Progenitor cell of endocrine pancreas (in vitro differentiated cells): ENCODE measurements at regions not wholly inside any gene's neighbourhood (a gene's known extent, or its start where the extent isn't known, plus 50 kb on each side); places are given as distances from the start of the nearest gene placed in this dataset.

Experiments used
- DNase-seq: peaks from one replicate; pipeline ENCODE4 v3.0.0; 2021; ENCODE audit warnings: low spot score; ENCODE audit not compliant: unreplicated experiment
- H3K27ac Mint-ChIP-seq: 2 replicates; pipeline ENCODE4 v1.8.0; 2021; ENCODE audit warnings: mild to moderate bottlenecking, moderate library complexity, mixed read lengths
- H3K27me3 Mint-ChIP-seq: 2 replicates; pipeline ENCODE4 v1.8.0; 2021; ENCODE audit warnings: mixed read lengths
- H3K36me3 Mint-ChIP-seq: 2 replicates; pipeline ENCODE4 v1.8.0; 2022; ENCODE audit warnings: mixed read lengths; ENCODE audit not compliant: insufficient read depth
- H3K4me1 Mint-ChIP-seq: 2 replicates; pipeline ENCODE4 v1.8.0; 2021; ENCODE audit warnings: low read depth, mixed read lengths
- H3K4me3 Mint-ChIP-seq: 2 replicates; pipeline ENCODE4 v1.8.0; 2021; ENCODE audit warnings: low read depth, mild to moderate bottlenecking, moderate library complexity, mixed read lengths
- H3K9me3 Mint-ChIP-seq: 2 replicates; pipeline ENCODE4 v1.8.0; 2021; ENCODE audit warnings: low read depth, mixed read lengths
- CTCF ChIP-seq: fragments of 200-600 bp; sonication (generic); IDR thresholded peaks from one replicate; pipeline ENCODE4 v1.5.0; 2021; ENCODE audit warnings: antibody characterized with exemption, mild to moderate bottlenecking; ENCODE audit not compliant: unreplicated experiment

- TF ChIP-seq CTCF: no peak
- H3K27ac Mint-ChIP-seq: no peak overlapping the region
- no peak overlapping the region for H3K4me3 Mint-ChIP-seq
- no peaks in the 10 kb centered on the region for H3K27me3 Mint-ChIP-seq
- H3K36me3 Mint-ChIP-seq: no peaks in the 10 kb centered on the region
- H3K9me3 Mint-ChIP-seq: no peaks in the 10 kb centered on the region
- no peak for DNase-seq
- peaks cover 3% of the 10 kb centered on the region for H3K4me1 Mint-ChIP-seq
Observed at GRCh38 chr21:18524097-18524880, 120.7 kb upstream of the TMPRSS15 start.

GRCh38 chr21:18529254-18529653 lies 125.7 kb upstream of the TMPRSS15 start:
- Mint-ChIP-seq H3K27me3 (no peaks in the 10 kb centered on the region), H3K4me3 (no peak overlapping the region), H3K36me3 (no peaks in the 10 kb centered on the region), H3K4me1 (no peaks in the 10 kb centered on the region), H3K27ac (no peak overlapping the region), H3K9me3 (no peaks in the 10 kb centered on the region)
- DNase-seq: no peak
- no peak for TF ChIP-seq CTCF

- DNase-seq: no peak
- no peak overlapping the region for H3K27ac Mint-ChIP-seq
- TF ChIP-seq CTCF: no peak
- no peaks in the 10 kb centered on the region for H3K36me3 Mint-ChIP-seq
- H3K27me3 Mint-ChIP-seq: peaks cover 1% of the 10 kb centered on the region
- H3K9me3 Mint-ChIP-seq: no peaks in the 10 kb centered on the region
- H3K4me1 Mint-ChIP-seq: no peaks in the 10 kb centered on the region
- H3K4me3 Mint-ChIP-seq: no peak overlapping the region
Observed at GRCh38 chr21:18542081-18542480, 138.5 kb upstream of the TMPRSS15 start.

GRCh38 chr21:18545908-18546307 lies 142.3 kb upstream of the TMPRSS15 start:
- H3K27me3 Mint-ChIP-seq: peaks cover 2% of the 10 kb centered on the region
- no peak for DNase-seq
- no peak for TF ChIP-seq CTCF
- no peaks in the 10 kb centered on the region for H3K36me3 Mint-ChIP-seq
- H3K9me3 Mint-ChIP-seq: no peaks in the 10 kb centered on the region
- H3K4me1 Mint-ChIP-seq: no peaks in the 10 kb centered on the region
- H3K27ac Mint-ChIP-seq: no peak overlapping the region
- H3K4me3 Mint-ChIP-seq: no peak overlapping the region

- Mint-ChIP-seq H3K9me3 (no peaks in the 10 kb centered on the region), H3K4me1 (peaks cover 3% of the 10 kb centered on the region), H3K27me3 (peaks cover 2% of the 10 kb centered on the region), H3K27ac (no peak overlapping the region), H3K4me3 (no peak overlapping the region), H3K36me3 (no peaks in the 10 kb centered on the region)
- TF ChIP-seq CTCF: no peak
- DNase-seq: no peak
Observed at GRCh38 chr21:18547347-18547746, 143.8 kb upstream of the TMPRSS15 start.
